Glutamatergic neuron (in vitro differentiated cells): ENCODE measurements at regions not wholly inside any gene's neighbourhood (a gene's known extent, or its start where the extent isn't known, plus 50 kb on each side); places are given as distances from the start of the nearest gene placed in this dataset.

Source experiments
- DNase-seq: peaks from one replicate; pipeline ENCODE4 v3.0.0; 2022
- H3K27ac Mint-ChIP-seq: one replicate; pipeline ENCODE4 v1.8.0; 2020; ENCODE audit warnings: mild to moderate bottlenecking, mixed read lengths, inconsistent platforms; ENCODE audit not compliant: unreplicated experiment
- H3K27me3 Mint-ChIP-seq: one replicate; pipeline ENCODE4 v1.8.0; 2020; ENCODE audit warnings: mild to moderate bottlenecking, moderate library complexity, mixed read lengths, inconsistent platforms; ENCODE audit not compliant: unreplicated experiment
- H3K36me3 Mint-ChIP-seq: one replicate; pipeline ENCODE4 v1.8.0; 2020; ENCODE audit warnings: mild to moderate bottlenecking, mixed read lengths, inconsistent platforms; ENCODE audit not compliant: unreplicated experiment
- H3K4me1 Mint-ChIP-seq: one replicate; pipeline ENCODE4 v1.8.0; 2020; ENCODE audit warnings: mild to moderate bottlenecking, low read depth, mixed read lengths, inconsistent platforms; ENCODE audit not compliant: unreplicated experiment
- H3K4me3 Mint-ChIP-seq: one replicate; pipeline ENCODE4 v1.8.0; 2020; ENCODE audit warnings: mild to moderate bottlenecking, mixed read lengths, inconsistent platforms; ENCODE audit not compliant: unreplicated experiment
- H3K9me3 Mint-ChIP-seq: one replicate; pipeline ENCODE4 v1.8.0; 2020; ENCODE audit warnings: mild to moderate bottlenecking, moderate library complexity, mixed read lengths, inconsistent platforms; ENCODE audit not compliant: unreplicated experiment
- TF ChIP-seq, protein P1 (sequence below): fragments of 200-600 bp; sonication (generic); IDR thresholded peaks from one replicate; pipeline ENCODE4 v1.5.0; 2021; ENCODE audit not compliant: partially characterized antibody, unreplicated experiment

DNA sequence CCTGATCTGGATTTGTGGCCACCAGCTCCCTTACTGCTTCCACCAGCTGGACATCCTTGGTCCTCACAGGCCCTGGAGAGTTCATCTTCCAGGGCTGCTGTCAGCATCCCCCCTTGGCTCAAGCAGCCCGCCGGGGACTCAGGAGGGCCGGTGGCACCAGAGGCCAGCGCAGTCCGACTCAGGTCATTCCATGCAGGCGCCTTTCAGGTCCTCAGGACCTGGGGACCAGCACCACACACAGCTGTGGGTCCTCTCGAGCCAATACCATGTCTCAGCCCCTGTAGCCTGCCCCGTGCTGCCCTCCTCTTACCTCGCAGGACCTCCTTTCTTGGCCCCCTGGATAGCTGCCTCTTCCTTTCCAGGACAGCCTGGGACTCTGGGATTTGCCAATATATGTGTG lies 145.5 kb downstream of the BMS1 start:
- Mint-ChIP-seq H3K9me3 (peaks cover 7% of the 10 kb centered on the region), H3K36me3 (no peaks in the 10 kb centered on the region), H3K27ac (no peak overlapping the region), H3K4me1 (peaks cover 11% of the 10 kb centered on the region), H3K27me3 (peaks cover 4% of the 10 kb centered on the region), H3K4me3 (no peak overlapping the region)
- DNase-seq, result no peak
- TF ChIP-seq, protein P1, sequence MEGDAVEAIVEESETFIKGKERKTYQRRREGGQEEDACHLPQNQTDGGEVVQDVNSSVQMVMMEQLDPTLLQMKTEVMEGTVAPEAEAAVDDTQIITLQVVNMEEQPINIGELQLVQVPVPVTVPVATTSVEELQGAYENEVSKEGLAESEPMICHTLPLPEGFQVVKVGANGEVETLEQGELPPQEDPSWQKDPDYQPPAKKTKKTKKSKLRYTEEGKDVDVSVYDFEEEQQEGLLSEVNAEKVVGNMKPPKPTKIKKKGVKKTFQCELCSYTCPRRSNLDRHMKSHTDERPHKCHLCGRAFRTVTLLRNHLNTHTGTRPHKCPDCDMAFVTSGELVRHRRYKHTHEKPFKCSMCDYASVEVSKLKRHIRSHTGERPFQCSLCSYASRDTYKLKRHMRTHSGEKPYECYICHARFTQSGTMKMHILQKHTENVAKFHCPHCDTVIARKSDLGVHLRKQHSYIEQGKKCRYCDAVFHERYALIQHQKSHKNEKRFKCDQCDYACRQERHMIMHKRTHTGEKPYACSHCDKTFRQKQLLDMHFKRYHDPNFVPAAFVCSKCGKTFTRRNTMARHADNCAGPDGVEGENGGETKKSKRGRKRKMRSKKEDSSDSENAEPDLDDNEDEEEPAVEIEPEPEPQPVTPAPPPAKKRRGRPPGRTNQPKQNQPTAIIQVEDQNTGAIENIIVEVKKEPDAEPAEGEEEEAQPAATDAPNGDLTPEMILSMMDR, result no peak

DNA sequence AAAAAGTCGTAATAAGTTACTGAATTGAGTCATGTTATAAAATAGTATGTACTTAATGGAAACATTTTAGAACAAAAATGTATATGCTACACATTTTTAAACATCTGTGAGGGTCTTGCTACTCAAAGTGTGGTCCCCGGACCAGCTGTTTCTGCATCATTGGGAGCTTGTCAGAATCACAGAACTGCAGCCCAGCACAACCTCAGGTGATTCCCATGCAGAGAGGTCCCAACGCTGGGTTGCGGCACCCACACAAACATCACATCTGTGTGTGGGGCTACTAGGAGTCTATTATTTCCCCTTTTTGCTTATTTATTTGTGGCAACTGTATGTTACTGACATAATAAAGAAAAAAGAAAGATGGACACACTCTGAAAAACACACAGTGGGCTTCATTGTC lies 146.6 kb downstream of the BMS1 start:
- DNase-seq, result no peak
- Mint-ChIP-seq H3K27me3 (peaks cover 11% of the 10 kb centered on the region), H3K4me1 (peaks cover 11% of the 10 kb centered on the region), H3K4me3 (no peak overlapping the region), H3K9me3 (peaks cover 8% of the 10 kb centered on the region), H3K27ac (no peak overlapping the region), H3K36me3 (no peaks in the 10 kb centered on the region)
- TF ChIP-seq, protein P1, result no peak

DNA sequence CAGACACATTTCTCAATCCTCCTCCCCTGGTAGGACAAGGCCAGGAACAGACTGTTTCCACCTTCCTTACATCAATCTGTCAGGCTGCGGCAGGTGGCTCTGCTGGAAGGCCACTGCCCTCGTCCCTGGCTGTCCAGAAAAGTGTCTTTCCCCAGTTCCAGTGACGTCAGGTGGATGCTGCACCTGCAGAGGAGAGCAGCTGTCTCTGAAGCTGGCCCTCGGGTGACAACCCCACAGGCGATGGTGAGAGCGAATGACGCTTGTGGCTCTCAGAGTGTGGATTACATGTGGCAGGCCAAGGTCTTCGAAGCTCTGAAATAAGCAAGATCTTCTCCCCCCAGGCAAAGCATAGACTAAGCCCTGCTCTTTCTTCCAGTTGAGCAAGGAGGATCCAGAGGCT lies 146.9 kb upstream of the RET start:
- no peak for DNase-seq

DNA sequence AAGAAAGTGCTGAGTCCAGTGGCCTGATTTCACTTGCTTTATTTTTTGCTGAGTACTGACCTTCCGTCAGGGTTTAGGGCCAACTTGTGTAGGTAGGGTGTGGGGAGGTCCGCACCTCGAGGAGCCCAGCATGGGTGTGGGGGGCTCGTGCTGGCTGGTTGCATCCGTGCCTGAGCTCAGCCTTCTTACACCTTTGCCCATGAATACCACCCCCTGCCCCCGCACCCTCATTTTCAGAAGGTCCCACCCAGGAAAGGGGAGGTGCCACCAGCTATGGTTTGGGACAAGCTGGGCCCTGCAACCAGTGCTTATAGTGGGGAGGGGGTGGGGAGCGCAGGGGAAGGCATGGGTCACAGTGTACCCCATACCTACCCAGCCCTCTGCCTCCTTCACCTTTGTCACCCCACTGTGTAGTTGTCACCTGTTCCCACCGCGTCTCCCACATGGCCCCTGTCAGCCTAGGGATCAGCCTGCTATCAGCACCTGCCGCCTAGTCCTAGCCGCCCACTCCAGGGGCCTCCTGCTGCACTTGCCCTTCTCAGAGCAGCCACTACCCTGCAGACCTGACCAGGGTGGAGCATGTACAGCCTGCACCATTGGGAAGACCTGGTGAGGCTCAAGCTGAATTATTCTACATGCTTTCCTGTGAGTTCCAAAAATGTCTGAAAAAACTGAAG lies 146.2 kb upstream of the RET start:
- peaks cover 11% of the 10 kb centered on the region for H3K4me1 Mint-ChIP-seq
- H3K27me3 Mint-ChIP-seq, result peaks cover 17% of the 10 kb centered on the region
- no peak overlapping the region for H3K27ac Mint-ChIP-seq
- DNase-seq, result no peak
- TF ChIP-seq, protein P1, result no peak
- no peaks in the 10 kb centered on the region for H3K36me3 Mint-ChIP-seq
- H3K9me3 Mint-ChIP-seq, result peaks cover 8% of the 10 kb centered on the region
- no peak overlapping the region for H3K4me3 Mint-ChIP-seq

More for the DNA sequence above, 146.9 kb upstream of the RET start:
- H3K27me3 Mint-ChIP-seq, result peaks cover 14% of the 10 kb centered on the region
- no peak overlapping the region for H3K27ac Mint-ChIP-seq
- peaks cover 11% of the 10 kb centered on the region for H3K4me1 Mint-ChIP-seq
- no peak overlapping the region for H3K4me3 Mint-ChIP-seq
- TF ChIP-seq, protein P1, result no peak
- peaks cover 8% of the 10 kb centered on the region for H3K9me3 Mint-ChIP-seq
- no peaks in the 10 kb centered on the region for H3K36me3 Mint-ChIP-seq

- H3K4me1 Mint-ChIP-seq, result peaks cover 5% of the 10 kb centered on the region
- H3K36me3 Mint-ChIP-seq, result no peaks in the 10 kb centered on the region
- TF ChIP-seq, protein P1, result no peak
Observed at GRCh38 chr10:42932116-42932515, 144.8 kb upstream of the RET start.

More at GRCh38 chr10:42932116-42932515, 144.8 kb upstream of the RET start:
- Mint-ChIP-seq H3K27me3 (peaks cover 17% of the 10 kb centered on the region), H3K4me3 (no peak overlapping the region), H3K27ac (no peak overlapping the region), H3K9me3 (peaks cover 5% of the 10 kb centered on the region)
- no peak for DNase-seq
